ENCODE measurements at regions not wholly inside any gene's neighbourhood (a gene's known extent, or its start where the extent isn't known, plus 50 kb on each side); places are given as distances from the start of the nearest gene placed in this dataset.

DNA sequence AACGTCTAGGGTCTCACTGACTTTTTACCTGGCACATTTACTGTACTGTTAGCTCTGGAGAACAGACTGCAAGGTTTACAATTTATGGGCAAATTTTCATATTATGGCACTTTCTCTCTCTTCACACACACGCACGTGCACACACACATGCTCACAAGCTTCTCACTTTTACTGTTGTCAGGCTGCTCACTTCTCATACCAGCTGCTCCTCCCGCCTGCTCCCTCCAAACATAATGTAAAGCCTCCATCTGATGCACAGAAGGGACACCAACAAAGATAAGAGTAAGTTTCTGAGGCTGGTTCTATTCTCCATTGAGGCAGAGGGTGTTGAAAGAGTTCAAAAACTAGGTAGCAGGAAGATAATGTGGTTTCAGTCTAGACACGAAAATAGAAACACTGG lies 128.9 kb upstream of the DCLK2 start:
- Mint-ChIP-seq H3K4me3 (no peak overlapping the region), H3K27ac (no peak overlapping the region), H3K9me3 (no peaks in the 10 kb centered on the region), H3K36me3 (ENCODE audit: insufficient read depth in 2 of 2) (no peaks in the 10 kb centered on the region), H3K27me3 (ENCODE audit: low read depth) (peaks cover 4% of the 10 kb centered on the region), H3K4me1 (ENCODE audit: low read depth) (no peaks in the 10 kb centered on the region)
- no peak for DNase-seq
- ATAC-seq (replicated peaks in 1 of 2): no peak

DNA sequence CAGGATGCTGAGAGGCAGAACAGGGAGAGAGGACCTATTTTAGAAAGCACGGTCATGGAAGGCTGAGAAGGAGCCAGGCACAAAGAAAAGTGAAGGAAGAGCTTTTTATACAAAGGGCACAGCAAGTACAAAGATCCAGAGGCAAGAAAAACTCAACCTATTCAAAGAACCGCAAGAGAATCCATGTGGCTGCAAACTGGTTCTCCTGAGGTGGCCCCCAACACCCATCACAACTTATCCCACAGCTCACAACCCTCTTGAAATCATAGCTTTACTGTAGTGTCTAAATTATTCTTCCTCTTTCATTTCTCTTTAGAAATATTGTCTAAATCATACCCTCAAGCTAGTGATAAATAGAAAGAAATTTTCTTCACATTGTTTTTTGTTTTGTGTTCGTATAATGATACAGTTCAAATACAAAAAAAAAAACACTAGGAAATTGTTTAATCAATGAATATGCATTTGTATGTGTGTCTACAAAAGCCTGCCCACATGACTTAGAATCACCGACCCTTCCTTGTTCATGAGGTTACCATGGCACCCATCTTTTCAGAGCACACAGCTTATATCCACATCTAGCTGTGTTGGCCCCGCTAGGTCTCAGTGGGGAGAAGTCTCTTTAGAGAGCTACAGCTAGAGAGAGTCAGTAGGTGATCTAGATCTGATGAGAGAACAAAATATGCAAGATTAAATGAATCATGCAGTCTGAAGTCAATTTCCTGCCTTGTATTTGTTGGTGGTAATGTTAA lies 126.9 kb upstream of the DCLK2 start:
- Mint-ChIP-seq H3K9me3 (no peaks in the 10 kb centered on the region), H3K36me3 (ENCODE audit: insufficient read depth in 2 of 2) (no peaks in the 10 kb centered on the region), H3K27me3 (ENCODE audit: low read depth) (peaks cover 4% of the 10 kb centered on the region), H3K27ac (no peak overlapping the region), H3K4me3 (no peak overlapping the region), H3K4me1 (ENCODE audit: low read depth) (no peaks in the 10 kb centered on the region)
- no peak for DNase-seq
- no peak for ATAC-seq (replicated peaks in 1 of 2)

DNA sequence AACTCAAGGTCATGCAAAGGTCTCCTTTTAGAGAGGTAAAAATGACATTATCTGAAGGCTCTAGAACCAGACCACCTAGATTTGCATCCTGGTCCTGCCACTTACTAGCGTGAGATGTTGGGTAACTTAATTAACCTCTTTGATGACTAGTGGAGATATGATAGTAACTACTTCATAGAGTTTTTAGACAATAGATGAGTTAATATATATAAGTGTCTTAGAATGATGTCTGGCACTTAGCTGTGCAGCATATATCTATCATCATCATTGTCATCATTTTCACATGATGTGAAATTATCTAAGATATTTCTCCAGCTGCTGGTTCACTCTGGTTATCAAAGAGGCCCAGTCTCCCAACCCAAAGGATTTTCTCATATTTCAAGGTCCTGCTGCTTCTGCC lies 126.1 kb upstream of the DCLK2 start:
- Mint-ChIP-seq H3K27ac (no peak overlapping the region), H3K4me1 (ENCODE audit: low read depth) (no peaks in the 10 kb centered on the region), H3K9me3 (no peaks in the 10 kb centered on the region), H3K36me3 (ENCODE audit: insufficient read depth in 2 of 2) (no peaks in the 10 kb centered on the region), H3K4me3 (no peak overlapping the region), H3K27me3 (ENCODE audit: low read depth) (peaks cover 4% of the 10 kb centered on the region)
- ATAC-seq (replicated peaks in 1 of 2) (no peak), DNase-seq (no peak)

GRCh38 chr4:149952716-149953115 lies 125.5 kb upstream of the DCLK2 start:
- H3K27me3 Mint-ChIP-seq (ENCODE audit: low read depth): peaks cover 4% of the 10 kb centered on the region
- no peak overlapping the region for H3K4me3 Mint-ChIP-seq
- ATAC-seq (replicated peaks in 1 of 2) (no peak), DNase-seq (no peak)
- H3K27ac Mint-ChIP-seq: no peak overlapping the region
- H3K36me3 Mint-ChIP-seq (ENCODE audit: insufficient read depth in 2 of 2): no peaks in the 10 kb centered on the region
- no peaks in the 10 kb centered on the region for H3K9me3 Mint-ChIP-seq
- no peaks in the 10 kb centered on the region for H3K4me1 Mint-ChIP-seq (ENCODE audit: low read depth)

- Mint-ChIP-seq H3K4me1 (ENCODE audit: low read depth) (no peaks in the 10 kb centered on the region), H3K4me3 (no peak overlapping the region), H3K36me3 (ENCODE audit: insufficient read depth in 2 of 2) (no peaks in the 10 kb centered on the region), H3K9me3 (no peaks in the 10 kb centered on the region), H3K27me3 (ENCODE audit: low read depth) (peaks cover 4% of the 10 kb centered on the region), H3K27ac (no peak overlapping the region)
- DNase-seq (no peak), ATAC-seq (replicated peaks in 1 of 2) (no peak)
These were observed 122.4 kb upstream of the DCLK2 start for GRCh38 chr4:149955780-149956390.

DNA sequence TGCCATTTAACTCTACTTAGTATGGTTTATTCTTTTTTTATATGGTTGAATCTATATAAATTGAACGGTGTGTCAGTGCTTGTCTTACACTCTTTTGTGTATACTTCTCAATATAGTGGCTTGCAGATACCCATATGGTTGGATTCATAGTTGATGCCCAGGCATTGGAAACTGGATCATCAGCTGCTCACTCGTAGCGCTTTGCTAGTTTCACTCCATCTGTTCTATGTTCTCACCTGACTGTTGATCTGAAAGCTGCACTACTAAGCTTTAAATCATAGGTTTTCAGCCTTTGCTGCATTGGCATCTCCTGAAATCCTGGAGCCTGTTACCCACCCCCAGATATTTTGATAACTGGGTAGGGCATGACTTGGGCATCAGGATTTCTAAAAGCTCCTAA lies 121.6 kb upstream of the DCLK2 start:
- peaks cover 4% of the 10 kb centered on the region for H3K27me3 Mint-ChIP-seq (ENCODE audit: low read depth)
- no peak for DNase-seq
- no peaks in the 10 kb centered on the region for H3K9me3 Mint-ChIP-seq
- no peaks in the 10 kb centered on the region for H3K36me3 Mint-ChIP-seq (ENCODE audit: insufficient read depth in 2 of 2)
- no peak overlapping the region for H3K4me3 Mint-ChIP-seq
- no peak overlapping the region for H3K27ac Mint-ChIP-seq
- no peaks in the 10 kb centered on the region for H3K4me1 Mint-ChIP-seq (ENCODE audit: low read depth)
- no peak for ATAC-seq (replicated peaks in 1 of 2)

DNA sequence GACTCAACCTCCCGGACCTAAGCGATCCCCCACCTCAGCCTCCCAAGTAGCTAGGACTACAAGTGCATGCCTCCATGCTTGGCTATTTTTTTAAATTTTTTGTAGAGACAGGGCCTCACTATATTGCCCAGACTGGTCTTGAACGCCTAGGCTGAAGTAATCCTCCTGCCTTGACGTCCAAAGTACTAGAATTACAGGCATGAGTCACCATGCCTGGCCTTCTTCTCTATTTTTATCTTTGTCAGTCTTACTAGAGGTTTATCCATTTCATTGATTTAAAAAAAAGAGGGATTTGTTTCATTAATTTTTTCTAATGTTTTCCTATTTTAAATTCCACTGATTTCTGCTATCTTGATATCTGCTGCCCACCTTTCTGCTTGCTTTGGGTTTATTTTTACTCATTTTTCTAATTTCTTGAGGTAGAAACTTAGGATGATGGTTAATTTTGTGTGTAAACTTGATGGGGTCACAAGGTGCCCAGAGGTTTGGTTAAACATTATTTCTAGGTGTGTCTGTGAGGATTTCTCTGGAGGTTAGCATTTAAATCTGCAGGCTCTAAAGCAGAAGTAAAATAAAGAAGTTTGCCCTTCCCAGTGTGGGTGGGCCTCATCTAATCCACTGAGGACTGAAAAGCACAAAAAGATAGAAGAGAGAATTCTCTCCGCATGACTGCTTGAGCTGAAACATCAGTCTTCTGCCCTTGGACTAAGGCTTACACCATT lies 116.2 kb upstream of the DCLK2 start:
- Mint-ChIP-seq H3K4me1 (ENCODE audit: low read depth) (no peaks in the 10 kb centered on the region), H3K27me3 (ENCODE audit: low read depth) (peaks cover 8% of the 10 kb centered on the region), H3K9me3 (no peaks in the 10 kb centered on the region), H3K4me3 (no peak overlapping the region), H3K36me3 (ENCODE audit: insufficient read depth in 2 of 2) (no peaks in the 10 kb centered on the region), H3K27ac (no peak overlapping the region)
- ATAC-seq (replicated peaks in 1 of 2) (no peak), DNase-seq (no peak)

GRCh38 chr4:149964001-149964796 lies 114.0 kb upstream of the DCLK2 start:
- H3K27ac Mint-ChIP-seq: no peak overlapping the region

GRCh38 chr4:149965206-149965605 lies 113.0 kb upstream of the DCLK2 start:
- Mint-ChIP-seq H3K4me1 (ENCODE audit: low read depth) (no peaks in the 10 kb centered on the region), H3K4me3 (no peak overlapping the region), H3K27me3 (ENCODE audit: low read depth) (peaks cover 13% of the 10 kb centered on the region), H3K9me3 (no peaks in the 10 kb centered on the region), H3K36me3 (ENCODE audit: insufficient read depth in 2 of 2) (no peaks in the 10 kb centered on the region), H3K27ac (no peak overlapping the region)
- DNase-seq: no peak
- no peak for ATAC-seq (replicated peaks in 1 of 2)

More at GRCh38 chr4:149964001-149964796, 114.0 kb upstream of the DCLK2 start:
- H3K9me3 Mint-ChIP-seq: no peaks in the 10 kb centered on the region
- no peaks in the 10 kb centered on the region for H3K4me1 Mint-ChIP-seq (ENCODE audit: low read depth)
- H3K27me3 Mint-ChIP-seq (ENCODE audit: low read depth): peaks cover 13% of the 10 kb centered on the region
- ATAC-seq (replicated peaks in 1 of 2) (no peak), DNase-seq (no peak)
- H3K4me3 Mint-ChIP-seq: no peak overlapping the region
- H3K36me3 Mint-ChIP-seq (ENCODE audit: insufficient read depth in 2 of 2): no peaks in the 10 kb centered on the region

- Mint-ChIP-seq H3K9me3 (no peaks in the 10 kb centered on the region), H3K27ac (no peak overlapping the region), H3K4me1 (ENCODE audit: low read depth) (no peaks in the 10 kb centered on the region), H3K4me3 (no peak overlapping the region), H3K27me3 (ENCODE audit: low read depth) (peaks cover 5% of the 10 kb centered on the region), H3K36me3 (ENCODE audit: insufficient read depth in 2 of 2) (no peaks in the 10 kb centered on the region)
- DNase-seq (no peak), ATAC-seq (replicated peaks in 1 of 2) (no peak)
These were observed 105.8 kb upstream of the DCLK2 start for GRCh38 chr4:149972407-149972806.

GRCh38 chr4:149973181-149973580 lies 105.1 kb upstream of the DCLK2 start:
- H3K36me3 Mint-ChIP-seq (ENCODE audit: insufficient read depth in 2 of 2): no peaks in the 10 kb centered on the region
- no peak overlapping the region for H3K4me3 Mint-ChIP-seq
- H3K27me3 Mint-ChIP-seq (ENCODE audit: low read depth): peaks cover 6% of the 10 kb centered on the region
- H3K27ac Mint-ChIP-seq: no peak overlapping the region
- ATAC-seq (replicated peaks in 1 of 2) (no peak), DNase-seq (no peak)
- no peaks in the 10 kb centered on the region for H3K9me3 Mint-ChIP-seq
- no peaks in the 10 kb centered on the region for H3K4me1 Mint-ChIP-seq (ENCODE audit: low read depth)

GRCh38 chr4:149975172-149975571 lies 103.1 kb upstream of the DCLK2 start:
- no peaks in the 10 kb centered on the region for H3K36me3 Mint-ChIP-seq (ENCODE audit: insufficient read depth in 2 of 2)
- ATAC-seq (replicated peaks in 1 of 2) (no peak), DNase-seq (no peak)
- H3K27me3 Mint-ChIP-seq (ENCODE audit: low read depth): peaks cover 10% of the 10 kb centered on the region
- H3K4me1 Mint-ChIP-seq (ENCODE audit: low read depth): no peaks in the 10 kb centered on the region
- H3K4me3 Mint-ChIP-seq: no peak overlapping the region
- no peaks in the 10 kb centered on the region for H3K9me3 Mint-ChIP-seq
- H3K27ac Mint-ChIP-seq: no peak overlapping the region

DNA sequence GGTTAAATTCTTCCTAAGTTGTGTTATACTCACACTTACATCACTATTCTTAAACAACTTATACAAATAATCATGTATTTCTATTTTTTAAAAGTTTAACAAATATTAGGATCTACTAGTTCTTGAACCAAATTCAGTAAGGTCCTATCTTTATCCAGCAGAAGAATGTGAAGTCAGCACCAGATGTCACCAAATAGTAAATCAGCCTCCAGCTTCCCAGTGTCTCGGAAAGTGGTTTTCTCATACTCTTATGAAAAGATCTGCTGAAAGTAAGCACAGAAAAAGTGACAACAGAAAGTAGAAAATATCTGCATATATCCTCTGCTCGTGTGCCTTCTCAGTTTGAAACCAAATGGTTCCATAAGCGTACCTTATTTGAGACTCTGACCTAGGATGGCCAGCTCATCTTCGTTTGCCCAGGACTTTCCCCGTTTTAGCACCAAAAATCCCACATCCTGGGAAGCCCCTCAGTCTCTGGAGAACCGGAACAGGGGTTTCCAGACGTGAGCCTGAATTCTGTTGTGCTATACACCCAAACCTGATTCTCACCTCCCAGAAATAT lies 98.0 kb upstream of the DCLK2 start:
- no peak for ATAC-seq (replicated peaks in 1 of 2)
- no peak for DNase-seq

More for the DNA sequence above, 98.0 kb upstream of the DCLK2 start:
- no peaks in the 10 kb centered on the region for H3K4me1 Mint-ChIP-seq (ENCODE audit: low read depth)
- H3K9me3 Mint-ChIP-seq: no peaks in the 10 kb centered on the region
- H3K27ac Mint-ChIP-seq: no peak overlapping the region
- peaks cover 10% of the 10 kb centered on the region for H3K27me3 Mint-ChIP-seq (ENCODE audit: low read depth)
- no peaks in the 10 kb centered on the region for H3K36me3 Mint-ChIP-seq (ENCODE audit: insufficient read depth in 2 of 2)
- no peak overlapping the region for H3K4me3 Mint-ChIP-seq
